OCI-LY7 (cell line): ENCODE measurements at regions not wholly inside any gene's neighbourhood (a gene's known extent, or its start where the extent isn't known, plus 50 kb on each side); places are given as distances from the start of the nearest gene placed in this dataset.

Experiments used
- EZH2phosphoT487 ChIP-seq: fragments of 200-600 bp; sonication (generic); IDR thresholded peaks from 2 replicates; pipeline ENCODE4 v1.6.1; 2018; ENCODE audit warnings: low read depth, borderline replicate concordance, mild to moderate bottlenecking, mixed run types, antibody characterized with exemption, low read length, moderate library complexity, mixed read lengths
- TF ChIP-seq, protein P1 (sequence below): fragments of 200-600 bp; sonication (generic); conservative IDR thresholded peaks from 2 replicates; pipeline ENCODE4 v1.5.1; 2014; ENCODE audit warnings: mild to moderate bottlenecking, antibody characterized with exemption, low read length, moderate library complexity, mixed read lengths

DNA sequence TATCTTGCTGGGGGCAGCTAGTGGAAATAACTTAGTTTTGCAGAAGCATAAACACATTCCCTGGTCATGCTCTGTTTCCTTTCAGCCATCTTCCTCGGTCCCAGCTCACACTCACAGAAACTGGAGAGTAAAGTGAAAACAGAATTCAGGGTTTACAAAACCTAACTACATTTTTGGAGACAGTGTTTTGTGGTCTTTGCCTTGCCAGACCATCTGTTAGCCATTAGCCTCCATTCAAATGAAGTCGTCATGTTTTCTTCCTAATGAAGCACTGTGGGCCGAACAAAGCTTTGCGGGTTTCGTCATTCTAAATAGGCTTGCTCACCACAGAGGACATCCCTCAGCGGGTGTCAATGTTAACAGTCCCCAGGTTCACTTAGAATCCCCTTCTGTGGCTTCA lies 214.6 kb upstream of the TMEM72 start:
- TF ChIP-seq, protein P1, sequence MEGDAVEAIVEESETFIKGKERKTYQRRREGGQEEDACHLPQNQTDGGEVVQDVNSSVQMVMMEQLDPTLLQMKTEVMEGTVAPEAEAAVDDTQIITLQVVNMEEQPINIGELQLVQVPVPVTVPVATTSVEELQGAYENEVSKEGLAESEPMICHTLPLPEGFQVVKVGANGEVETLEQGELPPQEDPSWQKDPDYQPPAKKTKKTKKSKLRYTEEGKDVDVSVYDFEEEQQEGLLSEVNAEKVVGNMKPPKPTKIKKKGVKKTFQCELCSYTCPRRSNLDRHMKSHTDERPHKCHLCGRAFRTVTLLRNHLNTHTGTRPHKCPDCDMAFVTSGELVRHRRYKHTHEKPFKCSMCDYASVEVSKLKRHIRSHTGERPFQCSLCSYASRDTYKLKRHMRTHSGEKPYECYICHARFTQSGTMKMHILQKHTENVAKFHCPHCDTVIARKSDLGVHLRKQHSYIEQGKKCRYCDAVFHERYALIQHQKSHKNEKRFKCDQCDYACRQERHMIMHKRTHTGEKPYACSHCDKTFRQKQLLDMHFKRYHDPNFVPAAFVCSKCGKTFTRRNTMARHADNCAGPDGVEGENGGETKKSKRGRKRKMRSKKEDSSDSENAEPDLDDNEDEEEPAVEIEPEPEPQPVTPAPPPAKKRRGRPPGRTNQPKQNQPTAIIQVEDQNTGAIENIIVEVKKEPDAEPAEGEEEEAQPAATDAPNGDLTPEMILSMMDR = no peak
- no peak for TF ChIP-seq EZH2phosphoT487
